GM21786 (cell line): ENCODE measurements at regions not wholly inside any gene's neighbourhood (a gene's known extent, or its start where the extent isn't known, plus 50 kb on each side); places are given as distances from the start of the nearest gene placed in this dataset.
"Not testable (repeated sequence)": the region's sequence is repeated elsewhere in the genome, so short reads cannot be mapped to it uniquely, and the experiment has no call there.

Experiments
- ATAC-seq: cut with Tn5 transposase; IDR thresholded peaks from one replicate; pipeline ENCODE4 v1.9.1; 2021; ENCODE audit not compliant: unreplicated experiment

- no peak for ATAC-seq
Measured at GRCh38 chr5:91315701-91316100, 67.4 kb downstream of the ARRDC3 start.

DNA sequence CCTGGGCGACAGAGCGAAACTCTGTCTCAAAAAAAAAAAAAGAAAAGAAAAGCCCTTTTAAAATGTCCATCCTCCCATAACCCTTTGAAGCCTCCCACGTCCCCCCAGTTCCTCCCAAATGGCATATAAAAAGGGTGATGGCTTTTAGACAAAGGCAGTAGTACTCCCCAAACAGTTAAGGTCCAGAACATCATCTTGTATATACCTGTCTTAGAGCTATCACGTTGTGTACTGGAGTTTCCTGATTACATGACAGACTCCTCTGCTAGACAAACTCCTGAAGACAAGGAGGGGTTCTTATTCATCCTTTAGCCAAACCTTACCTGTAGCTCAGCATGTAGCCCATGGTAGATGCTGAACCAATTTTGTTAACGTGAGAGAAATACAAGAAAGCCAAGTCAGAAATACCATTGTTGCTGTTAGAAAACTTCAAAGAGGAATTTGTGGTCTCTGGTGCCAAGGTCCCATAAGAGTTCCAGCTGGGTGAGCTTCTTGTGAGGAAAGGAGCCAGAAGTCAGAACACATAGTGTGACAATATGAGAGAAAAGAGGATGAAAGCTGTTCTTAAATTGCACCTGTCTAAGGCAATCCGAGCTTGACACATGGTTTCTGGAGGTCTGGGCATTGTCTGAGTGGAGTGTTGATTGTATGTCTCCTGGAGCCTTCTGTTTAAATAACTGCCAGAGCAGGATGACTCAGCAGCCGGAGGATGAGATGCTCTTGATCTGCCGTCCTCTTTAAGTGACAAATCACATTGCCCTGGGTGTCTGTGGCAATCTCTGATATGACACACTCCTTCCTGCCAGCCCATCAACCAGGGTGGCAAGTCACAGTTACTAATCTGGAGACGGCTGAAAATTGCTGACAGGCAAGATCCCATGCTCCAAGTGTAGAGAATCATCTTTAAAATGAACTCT lies 69.1 kb downstream of the ARRDC3 start:
- peak; percentile 43 for ATAC-seq

GRCh38 chr5:91312698-91313097 lies 70.4 kb downstream of the ARRDC3 start:
- ATAC-seq = no peak

GRCh38 chr5:91311697-91312501 lies 71.2 kb downstream of the ARRDC3 start:
- peak; percentile 96 for ATAC-seq

GRCh38 chr5:91311168-91311696 lies 71.9 kb downstream of the ARRDC3 start:
- ATAC-seq = no peak

GRCh38 chr5:91308157-91308556 lies 75.0 kb downstream of the ARRDC3 start:
- not testable (repeated sequence) for ATAC-seq

GRCh38 chr5:91307048-91307447 lies 76.1 kb downstream of the ARRDC3 start:
- ATAC-seq = no peak

DNA sequence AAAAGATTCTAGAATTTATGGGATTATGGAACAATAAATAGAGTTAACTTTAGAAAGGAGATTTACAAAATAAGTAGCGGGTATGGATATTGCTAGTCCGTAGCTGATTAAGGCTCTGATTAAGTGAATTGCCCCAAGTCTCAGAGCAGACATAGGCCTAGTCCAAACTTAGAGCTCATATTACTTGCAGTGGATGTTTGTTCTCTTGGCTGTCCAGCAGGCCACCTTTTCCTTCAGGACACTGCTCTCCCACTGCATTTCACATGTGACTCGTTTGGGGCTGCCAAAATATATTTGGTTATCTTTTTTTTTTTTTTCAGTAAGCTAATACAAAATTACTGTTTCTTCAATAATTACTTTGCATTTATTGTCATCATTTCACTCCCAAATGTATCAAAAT lies 76.6 kb downstream of the ARRDC3 start:
- no peak for ATAC-seq

DNA sequence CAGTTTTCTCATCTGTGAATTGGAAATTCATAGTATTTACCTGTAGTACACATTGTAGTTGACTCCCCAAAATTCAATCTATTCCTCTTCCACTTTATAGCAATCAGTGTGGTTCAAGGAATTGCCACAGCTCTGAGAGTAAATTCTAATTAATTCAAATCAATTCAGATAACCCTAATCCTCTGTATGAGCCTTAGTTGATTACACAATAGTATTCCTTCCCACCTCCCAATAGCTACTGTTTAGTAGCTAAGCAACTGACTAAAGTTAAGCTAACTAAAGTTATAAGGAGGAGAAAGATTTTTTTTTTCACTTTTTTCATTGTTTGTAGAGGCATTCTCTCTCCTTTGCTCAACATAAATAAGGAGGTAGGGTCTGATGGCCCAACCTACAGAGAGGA lies 77.5 kb downstream of the ARRDC3 start:
- no peak for ATAC-seq

GRCh38 chr5:91304015-91304414 lies 79.1 kb downstream of the ARRDC3 start:
- not testable (repeated sequence) for ATAC-seq

DNA sequence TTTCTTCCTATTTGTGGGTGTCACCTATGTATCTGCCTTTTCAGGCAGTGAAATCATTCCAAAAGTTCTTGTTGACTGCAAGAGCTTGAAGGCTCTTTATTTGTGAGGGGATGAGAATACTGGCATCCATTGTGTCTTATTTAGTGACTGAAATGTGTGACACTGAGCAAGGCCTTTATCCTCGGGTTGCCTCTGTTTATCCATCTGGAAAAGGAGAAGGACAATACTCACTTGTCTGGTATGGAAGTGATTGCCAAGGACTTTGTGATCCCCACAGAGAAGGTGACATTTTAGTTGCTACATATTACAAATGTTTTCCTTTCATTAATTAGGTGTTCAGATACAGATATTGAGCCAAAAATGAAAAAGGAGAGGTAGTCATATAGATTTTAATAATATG lies 80.2 kb downstream of the ARRDC3 start:
- ATAC-seq = no peak

- no peak for ATAC-seq
Measured at GRCh38 chr5:91302305-91302704, 80.8 kb downstream of the ARRDC3 start.

DNA sequence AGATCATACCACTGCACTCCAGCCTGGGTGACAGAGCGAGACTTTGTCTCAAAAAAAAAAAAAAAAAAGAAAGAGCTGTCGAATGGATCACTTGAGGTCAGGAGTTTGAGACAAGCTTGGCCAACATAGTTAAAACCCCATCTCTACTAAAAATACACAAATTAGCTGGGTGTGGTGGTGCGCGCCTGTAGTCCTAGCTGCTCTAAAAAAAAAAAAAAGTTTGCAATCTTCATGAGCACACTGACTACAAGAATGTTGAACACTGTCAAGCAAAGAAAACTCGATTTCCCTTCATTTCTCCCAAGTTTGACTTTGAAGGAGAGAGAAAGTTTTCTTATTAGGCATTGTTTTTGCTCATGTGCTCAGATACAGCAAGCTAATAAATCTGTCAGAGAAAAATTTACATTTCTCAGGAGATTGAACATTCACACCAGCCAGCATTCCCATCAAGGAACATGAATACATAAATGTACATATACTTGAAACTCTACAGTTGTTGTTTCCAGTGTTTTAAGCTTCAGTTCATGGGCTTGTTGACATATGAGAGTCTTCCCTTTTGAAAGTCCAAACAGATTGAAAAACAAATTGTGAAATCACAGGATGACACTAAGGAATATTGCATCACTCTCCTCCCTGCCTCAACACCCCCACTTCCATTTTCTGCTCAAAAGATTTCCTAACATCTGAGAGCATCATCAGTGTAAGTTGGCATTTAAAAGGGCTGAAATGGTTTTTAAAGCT lies 81.8 kb downstream of the ARRDC3 start:
- no peak for ATAC-seq

GRCh38 chr5:91297994-91298393 lies 85.1 kb downstream of the ARRDC3 start:
- ATAC-seq = no peak

- ATAC-seq = no peak
Measured at GRCh38 chr5:91296674-91297143, 86.4 kb downstream of the ARRDC3 start.

- ATAC-seq = not testable (repeated sequence)
Measured at GRCh38 chr5:91296102-91296501, 87.0 kb downstream of the ARRDC3 start.

GRCh38 chr5:91293131-91293530 lies 90.0 kb downstream of the ARRDC3 start:
- ATAC-seq = peak; percentile 99

DNA sequence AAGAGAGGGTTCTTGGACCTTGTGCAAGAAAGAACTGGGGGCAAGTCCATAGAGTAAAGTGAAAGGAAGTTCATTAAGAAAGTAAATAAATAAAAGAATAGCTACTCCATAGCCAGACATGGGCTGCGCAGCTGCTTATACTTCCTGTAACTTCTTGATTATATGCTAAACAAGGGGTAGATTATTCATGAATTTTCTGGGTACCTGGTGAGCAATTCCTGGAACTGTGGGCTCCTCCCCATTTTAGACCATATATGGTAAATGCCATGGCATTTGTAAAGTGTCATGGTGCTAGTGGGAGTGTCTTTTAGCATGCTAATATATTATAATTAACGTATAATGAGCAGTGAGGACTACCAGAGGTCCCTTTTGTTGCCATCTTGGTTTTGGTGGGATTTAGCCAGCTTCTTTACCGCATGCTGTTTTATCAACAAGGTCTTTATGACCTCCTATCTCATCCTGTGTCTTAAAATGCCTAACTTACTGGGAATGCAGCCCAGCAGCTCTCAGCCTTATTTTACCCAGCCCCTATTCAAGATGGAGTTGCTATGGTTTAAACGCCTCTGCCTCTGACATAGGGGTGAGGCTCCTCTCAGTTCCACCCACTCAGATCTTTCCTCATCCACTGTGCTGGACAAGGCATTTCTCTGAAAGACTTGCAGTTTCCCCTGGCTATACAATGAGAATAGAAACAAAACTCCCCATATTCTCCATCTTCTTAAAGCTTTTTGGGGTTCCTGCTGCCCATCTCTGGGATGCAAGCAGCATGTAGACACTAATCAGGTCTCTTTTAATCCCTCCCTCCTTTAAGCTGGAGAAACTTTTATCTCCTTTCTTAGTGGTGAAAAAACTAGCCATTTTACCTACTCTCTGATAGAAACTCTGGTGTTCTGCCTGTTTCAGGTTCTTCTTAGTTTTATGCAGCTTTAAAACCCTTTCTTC lies 91.2 kb downstream of the ARRDC3 start:
- ATAC-seq = no peak

DNA sequence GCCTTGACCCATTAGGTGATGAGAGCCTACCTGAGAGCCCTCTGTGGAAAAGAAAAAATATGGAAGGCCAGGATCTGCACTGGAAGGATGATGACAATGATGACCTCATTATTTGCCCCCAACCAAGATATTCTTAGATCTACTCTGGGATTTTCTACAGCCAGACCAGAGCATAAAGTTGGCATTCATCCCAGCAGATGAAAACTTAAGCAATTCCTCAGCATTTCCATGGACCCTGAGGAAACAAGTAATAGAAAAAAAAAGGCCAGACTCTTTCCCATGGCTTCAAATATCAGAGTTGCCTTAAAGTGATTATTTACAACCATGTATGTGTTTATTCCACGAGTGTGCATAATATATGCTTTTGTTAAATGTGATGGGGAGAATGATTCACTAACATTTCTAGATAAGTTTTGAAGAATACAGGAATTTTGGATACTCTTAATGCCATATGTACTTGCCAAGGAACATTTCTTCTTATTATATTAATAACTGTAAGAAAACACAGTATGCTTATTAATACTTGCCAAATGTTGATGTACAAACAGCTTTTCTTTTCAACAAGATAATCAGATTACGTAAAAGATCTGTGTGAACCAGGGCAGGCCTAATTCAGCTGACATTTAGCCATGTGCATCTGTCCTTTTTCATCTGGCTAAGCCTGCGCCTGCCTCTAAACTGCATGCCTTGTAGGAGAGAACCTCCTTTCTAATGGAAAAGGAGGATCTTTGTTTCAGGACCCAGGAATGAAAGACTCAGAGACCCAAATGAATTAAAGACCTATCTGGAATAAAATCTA lies 94.8 kb downstream of the ARRDC3 start:
- ATAC-seq = no peak
